ENCODE measurements at regions not wholly inside any gene's neighbourhood (a gene's known extent, or its start where the extent isn't known, plus 50 kb on each side); places are given as distances from the start of the nearest gene placed in this dataset.
"Not testable (repeated sequence)": the region's sequence is repeated elsewhere in the genome, so short reads cannot be mapped to it uniquely, and the experiment has no call there.

GRCh38 chr7:138363721-138364120 is 96.3 kb upstream of the TRIM24 start (continued):
- no peak for TF ChIP-seq STAT6 (CRISPR knock-in tag; conservative IDR thresholded peaks at IDR 0.05; ENCODE audit: low read depth)
- TF ChIP-seq AR (CRISPR knock-in tag; IDR thresholded peaks at IDR 0.05) = no peak
- TF ChIP-seq, protein P1, sequence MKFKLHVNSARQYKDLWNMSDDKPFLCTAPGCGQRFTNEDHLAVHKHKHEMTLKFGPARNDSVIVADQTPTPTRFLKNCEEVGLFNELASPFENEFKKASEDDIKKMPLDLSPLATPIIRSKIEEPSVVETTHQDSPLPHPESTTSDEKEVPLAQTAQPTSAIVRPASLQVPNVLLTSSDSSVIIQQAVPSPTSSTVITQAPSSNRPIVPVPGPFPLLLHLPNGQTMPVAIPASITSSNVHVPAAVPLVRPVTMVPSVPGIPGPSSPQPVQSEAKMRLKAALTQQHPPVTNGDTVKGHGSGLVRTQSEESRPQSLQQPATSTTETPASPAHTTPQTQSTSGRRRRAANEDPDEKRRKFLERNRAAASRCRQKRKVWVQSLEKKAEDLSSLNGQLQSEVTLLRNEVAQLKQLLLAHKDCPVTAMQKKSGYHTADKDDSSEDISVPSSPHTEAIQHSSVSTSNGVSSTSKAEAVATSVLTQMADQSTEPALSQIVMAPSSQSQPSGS (CRISPR knock-in tag; IDR thresholded peaks at IDR 0.05; ENCODE audit: borderline replicate concordance, low read depth) = no peak
- TF ChIP-seq, protein P2, sequence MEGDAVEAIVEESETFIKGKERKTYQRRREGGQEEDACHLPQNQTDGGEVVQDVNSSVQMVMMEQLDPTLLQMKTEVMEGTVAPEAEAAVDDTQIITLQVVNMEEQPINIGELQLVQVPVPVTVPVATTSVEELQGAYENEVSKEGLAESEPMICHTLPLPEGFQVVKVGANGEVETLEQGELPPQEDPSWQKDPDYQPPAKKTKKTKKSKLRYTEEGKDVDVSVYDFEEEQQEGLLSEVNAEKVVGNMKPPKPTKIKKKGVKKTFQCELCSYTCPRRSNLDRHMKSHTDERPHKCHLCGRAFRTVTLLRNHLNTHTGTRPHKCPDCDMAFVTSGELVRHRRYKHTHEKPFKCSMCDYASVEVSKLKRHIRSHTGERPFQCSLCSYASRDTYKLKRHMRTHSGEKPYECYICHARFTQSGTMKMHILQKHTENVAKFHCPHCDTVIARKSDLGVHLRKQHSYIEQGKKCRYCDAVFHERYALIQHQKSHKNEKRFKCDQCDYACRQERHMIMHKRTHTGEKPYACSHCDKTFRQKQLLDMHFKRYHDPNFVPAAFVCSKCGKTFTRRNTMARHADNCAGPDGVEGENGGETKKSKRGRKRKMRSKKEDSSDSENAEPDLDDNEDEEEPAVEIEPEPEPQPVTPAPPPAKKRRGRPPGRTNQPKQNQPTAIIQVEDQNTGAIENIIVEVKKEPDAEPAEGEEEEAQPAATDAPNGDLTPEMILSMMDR (IDR thresholded peaks at IDR 0.05) = no peak
- no peak for TF ChIP-seq EMX1 (CRISPR knock-in tag; IDR thresholded peaks at IDR 0.05)
- TF ChIP-seq E2F5 (CRISPR knock-in tag; IDR thresholded peaks at IDR 0.05) = no peak

- H3K4me3 Mint-ChIP-seq; H3K4me1 Mint-ChIP-seq; POLR2A ChIA-PET; DNase-seq (ENCODE audit: low spot score); ATAC-seq; CTCF ChIA-PET; H3K27me3 Mint-ChIP-seq (ENCODE audit: low read depth); H3K27ac Mint-ChIP-seq: not testable (repeated sequence)
- Mint-ChIP-seq H3K36me3 (peaks cover 28% of the 10 kb centered on the region), H3K9me3 (peaks cover 21% of the 10 kb centered on the region)
These were observed 93.9 kb upstream of the TRIM24 start for GRCh38 chr7:138366137-138366536.

DNA sequence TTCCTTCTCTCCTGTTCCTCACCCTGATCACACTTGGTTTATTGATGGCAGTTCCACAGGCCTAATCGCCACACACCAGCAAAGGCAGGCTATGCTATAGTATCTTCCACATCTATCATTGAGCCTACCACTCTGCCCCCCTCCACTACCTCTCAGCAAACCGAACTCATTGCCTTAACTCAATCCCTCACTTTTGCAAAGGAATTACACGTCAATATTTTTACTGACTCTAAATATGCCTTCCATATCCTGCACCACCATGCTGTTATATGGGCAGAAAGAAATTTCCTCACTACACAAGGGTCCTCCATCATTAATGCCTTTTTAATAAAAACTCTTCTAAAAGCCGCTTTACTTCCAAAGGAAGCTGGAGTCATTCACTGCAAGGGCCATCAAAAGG is 93.4 kb upstream of the TRIM24 start:
- H3K4me3 Mint-ChIP-seq; CTCF ChIA-PET; DNase-seq (ENCODE audit: low spot score); H3K27me3 Mint-ChIP-seq (ENCODE audit: low read depth); H3K4me1 Mint-ChIP-seq; H3K27ac Mint-ChIP-seq; POLR2A ChIA-PET; ATAC-seq: not testable (repeated sequence)
- Mint-ChIP-seq H3K9me3 (peaks cover 24% of the 10 kb centered on the region), H3K36me3 (peaks cover 32% of the 10 kb centered on the region)

- no peak overlapping the region for H3K4me3 Mint-ChIP-seq
- ChIA-PET POLR2A (no interaction called here), CTCF (no interaction called here)
- TF ChIP-seq JAZF1 (CRISPR knock-in tag; IDR thresholded peaks at IDR 0.05) = no peak
- TF ChIP-seq, protein P2 (IDR thresholded peaks at IDR 0.05) = no peak
- H3K27me3 Mint-ChIP-seq (ENCODE audit: low read depth) = peaks cover 3% of the 10 kb centered on the region; the same call in 1 of the 2 replicates
- DNase-seq (ENCODE audit: low spot score) = no peak
- no peak overlapping the region for H3K27ac Mint-ChIP-seq
- H3K9me3 Mint-ChIP-seq = peaks cover 23% of the 10 kb centered on the region
- peaks cover 33% of the 10 kb centered on the region for H3K36me3 Mint-ChIP-seq
- H3K4me1 Mint-ChIP-seq = 0 out of 2 replicates have a peak, but pooled peaks cover 2% of the 10 kb centered on the region
- ATAC-seq = no peak
These were observed 90.3 kb upstream of the TRIM24 start for GRCh38 chr7:138369797-138370196.
